ENCODE measurements at regions not wholly inside any gene's neighbourhood (a gene's known extent, or its start where the extent isn't known, plus 50 kb on each side); places are given as distances from the start of the nearest gene placed in this dataset.

DNA sequence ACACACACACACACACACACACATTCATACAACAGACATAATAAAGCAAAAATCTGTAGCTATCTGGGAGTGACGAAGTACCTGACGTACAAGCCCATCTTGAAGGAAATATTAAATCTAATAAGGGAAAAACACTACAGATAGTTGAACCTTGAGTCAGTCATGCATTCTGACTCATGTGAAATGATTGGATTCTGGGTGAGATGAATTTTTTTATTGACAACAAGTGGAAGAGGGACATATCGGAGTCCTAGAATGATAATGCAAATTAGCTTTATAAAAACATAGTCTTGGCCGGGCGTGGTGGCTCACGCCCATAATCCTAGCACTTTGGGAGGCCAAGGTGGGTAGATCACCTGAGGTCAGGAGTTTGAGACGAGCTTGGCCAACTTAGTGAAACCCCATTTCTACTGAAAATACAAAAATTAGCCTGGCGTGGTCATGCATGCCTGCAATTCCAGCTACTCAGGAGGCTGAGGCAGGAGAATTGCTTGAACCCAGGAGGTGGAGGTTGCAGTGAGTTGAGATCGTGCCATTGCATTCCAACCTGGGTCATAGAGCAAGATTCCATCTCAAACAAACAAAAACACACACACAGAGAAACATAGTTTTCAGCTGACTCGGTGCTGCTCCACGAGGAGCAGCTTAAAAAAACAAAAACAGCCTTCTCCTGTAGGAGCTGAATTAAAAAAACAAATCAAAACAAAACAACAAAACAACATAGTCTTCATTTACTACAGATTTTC is 154.4 kb upstream of the MKLN1 start:
- peak; percentile 56 for DNase-seq (ENCODE audit: low read depth)

DNA sequence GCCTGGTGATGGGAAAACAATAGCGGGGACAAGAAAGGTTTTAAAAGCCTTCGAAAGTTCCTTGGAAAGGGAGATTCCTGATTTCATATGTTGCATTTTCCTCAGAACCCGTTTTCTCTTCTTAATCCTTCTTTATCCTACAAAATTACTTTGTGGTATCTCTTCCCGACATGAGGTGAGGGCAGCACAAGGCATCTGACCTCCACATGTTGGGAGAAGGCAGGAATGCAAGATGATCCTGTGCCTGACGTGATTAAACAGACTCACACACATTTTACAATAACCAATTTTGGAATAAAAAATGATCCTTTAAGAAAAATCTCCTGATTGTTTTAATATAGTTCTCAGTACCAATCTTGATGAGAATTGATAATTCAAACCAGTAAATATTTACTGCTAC is 153.3 kb upstream of the MKLN1 start:
- no peak for DNase-seq (ENCODE audit: low read depth)

DNA sequence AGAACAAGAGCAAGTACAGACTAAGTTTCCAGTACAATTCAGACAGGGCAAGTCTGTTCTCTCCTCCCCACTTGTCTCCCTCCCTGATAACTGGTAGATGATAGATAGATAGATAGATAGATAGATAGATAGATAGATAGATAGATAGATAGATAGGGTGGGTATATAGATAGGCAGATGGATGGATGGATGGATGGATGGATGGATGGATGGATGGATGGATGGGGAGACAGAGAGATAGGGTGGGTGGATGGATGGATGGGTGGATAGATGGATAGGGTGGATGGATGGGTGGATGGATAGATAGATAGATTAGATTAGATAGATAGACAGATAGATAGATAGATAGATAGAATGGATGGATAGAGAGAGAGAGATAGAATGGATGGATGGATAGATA is 152.8 kb upstream of the MKLN1 start:
- DNase-seq (ENCODE audit: low read depth): no peak

DNA sequence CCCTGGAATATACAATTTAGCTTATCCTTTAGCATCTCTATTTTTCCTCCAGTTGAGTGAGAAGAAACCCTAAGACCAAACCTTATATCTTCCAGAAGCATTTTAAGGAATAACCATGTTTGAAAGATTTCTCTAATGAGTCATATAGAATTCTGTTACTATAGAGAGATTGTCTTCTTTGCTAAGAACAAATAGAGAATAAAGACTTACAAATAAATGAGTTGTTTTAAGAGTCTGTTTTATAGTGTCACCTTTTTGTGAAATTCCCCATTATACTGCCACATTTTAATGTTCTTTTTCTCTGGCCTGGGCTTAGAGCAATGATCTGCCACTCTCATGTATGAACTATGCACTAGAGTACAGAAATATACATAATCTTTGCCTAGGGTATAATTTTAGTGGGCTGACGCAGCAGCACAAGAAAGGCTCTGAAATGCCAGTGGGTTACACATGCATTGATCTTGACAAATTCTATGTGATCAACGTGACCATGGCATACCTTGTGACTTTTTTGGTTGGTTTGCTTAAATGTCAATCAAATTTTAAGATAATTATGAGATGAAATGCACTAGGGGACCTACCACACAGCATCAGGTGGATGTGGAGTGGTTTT is 145.1 kb upstream of the MKLN1 start:
- DNase-seq (ENCODE audit: low read depth): no peak

DNA sequence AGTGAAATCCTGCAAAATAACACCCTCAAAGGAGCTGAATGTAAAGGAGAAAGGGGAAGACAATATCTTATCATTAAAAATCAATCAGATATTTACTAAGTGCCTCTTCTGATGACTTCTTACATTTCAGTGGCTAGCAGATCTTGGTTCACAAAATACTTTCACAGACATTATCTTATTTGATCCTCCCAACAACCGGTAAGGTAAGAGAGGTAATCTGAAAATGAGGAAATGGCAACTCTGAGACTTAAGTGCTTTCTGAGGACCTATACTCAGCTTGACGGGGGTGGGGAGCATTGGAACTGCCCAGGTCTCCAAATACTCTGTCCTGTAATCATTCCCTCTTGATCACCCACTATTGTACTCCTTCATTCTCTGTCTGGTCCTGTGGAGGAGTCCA is 144.6 kb upstream of the MKLN1 start:
- no peak for DNase-seq (ENCODE audit: low read depth)

DNA sequence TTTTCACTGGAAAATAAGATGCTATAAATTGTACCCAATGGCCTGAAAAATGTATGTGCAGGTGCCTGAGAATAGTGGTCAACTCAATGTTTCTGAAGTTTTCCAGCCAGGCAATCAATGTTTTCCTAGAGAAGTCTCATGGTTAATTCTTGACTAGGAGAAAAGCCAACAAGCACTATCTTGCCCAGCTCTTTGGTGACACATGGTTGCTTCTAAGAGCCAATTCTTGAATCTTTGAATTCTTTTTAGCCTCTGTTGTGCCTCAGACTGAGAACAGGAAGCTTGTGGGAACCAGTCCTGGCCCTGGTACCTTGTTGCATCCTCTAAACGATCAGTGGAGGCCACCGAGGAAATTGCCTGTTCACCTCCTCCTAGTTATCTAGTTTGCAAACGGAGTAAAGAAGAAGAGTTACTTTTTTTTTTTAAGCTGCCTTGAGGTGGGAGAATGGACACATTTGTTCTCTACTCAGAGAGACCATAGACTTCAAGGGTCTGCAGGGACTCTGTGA is 144.0 kb upstream of the MKLN1 start:
- DNase-seq (ENCODE audit: low read depth): no peak

DNA sequence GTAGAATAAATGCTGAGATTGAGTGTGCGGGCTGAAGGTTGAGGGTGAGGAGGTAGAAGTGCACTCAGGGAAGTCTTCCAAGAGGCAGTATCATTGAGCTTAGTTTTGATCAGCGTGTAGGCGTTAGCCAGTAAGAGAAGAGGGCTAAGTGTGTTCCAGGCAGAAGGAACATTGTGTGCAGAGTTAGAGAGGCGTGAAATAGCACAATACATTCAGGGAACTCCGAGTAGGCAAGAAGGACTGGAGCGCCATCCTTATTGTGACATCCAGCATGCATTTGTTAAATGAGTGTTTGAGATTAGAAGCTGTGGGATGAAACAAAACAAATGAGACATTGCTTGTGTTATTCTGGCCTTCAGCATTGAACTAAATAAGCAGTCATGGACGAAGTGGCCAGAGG is 140.9 kb upstream of the MKLN1 start:
- no peak for DNase-seq (ENCODE audit: low read depth)

DNA sequence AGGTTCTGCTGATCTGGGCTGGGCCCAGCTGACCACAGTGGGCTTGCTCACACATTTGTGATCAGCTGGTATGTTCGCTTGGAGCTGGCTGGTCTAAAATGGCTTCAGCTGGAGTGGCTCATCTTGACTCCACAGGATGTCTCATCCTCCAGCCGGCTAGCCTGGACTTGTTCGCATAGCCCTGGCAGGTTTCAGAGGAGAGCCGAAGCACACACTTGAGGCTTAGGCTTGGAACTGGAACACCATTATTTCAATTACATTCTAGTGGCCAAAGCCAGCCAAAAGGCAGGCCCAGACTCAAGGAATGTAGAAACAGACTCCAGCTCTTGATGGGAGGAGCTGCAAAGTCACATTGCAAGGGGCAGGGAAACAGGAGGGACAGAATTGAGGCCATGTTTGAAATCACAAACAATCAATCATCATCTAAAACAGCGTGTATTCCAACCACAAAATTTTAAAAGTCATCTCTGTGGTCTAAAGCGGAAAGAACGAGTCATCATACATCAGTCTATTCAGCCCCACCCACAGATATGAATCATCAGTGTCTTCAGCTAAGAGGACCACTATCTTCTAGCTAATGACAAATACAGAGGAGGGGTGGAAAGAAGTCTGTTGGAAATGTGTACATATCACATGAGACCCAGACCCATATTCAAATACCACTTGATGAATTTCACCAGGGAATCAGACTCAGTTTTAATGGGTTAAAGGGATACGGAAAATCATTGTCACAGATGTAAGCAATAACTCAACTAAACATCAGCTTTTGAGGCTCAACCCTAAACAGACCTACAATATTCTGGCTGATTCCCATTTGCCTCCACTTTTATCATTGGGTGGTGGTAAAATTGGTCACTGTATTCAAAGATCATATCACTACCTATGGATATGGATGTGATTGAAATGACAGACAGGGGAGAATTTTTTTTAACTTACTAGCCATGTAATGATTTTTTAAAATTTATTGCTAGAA is 139.0 kb upstream of the MKLN1 start:
- DNase-seq (ENCODE audit: low read depth): peak; percentile 99

DNA sequence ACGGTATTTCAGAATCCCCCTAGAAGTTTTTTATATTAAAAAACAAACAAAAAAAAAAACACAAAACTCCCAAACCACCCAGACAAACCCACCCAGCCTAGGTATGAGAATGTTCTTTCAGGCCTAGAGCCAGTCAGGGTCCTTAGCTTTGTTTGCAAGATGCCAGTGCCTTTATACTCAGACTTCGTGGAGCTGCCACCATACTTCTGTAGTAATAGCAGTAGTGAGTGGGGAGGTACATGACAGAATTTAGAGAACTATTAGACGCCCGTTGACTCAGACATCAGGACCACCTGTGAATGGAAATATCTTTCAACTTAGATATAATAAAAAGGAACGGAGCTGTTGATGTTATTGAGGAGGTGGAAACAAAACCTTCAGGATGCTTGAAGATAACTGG is 138.2 kb upstream of the MKLN1 start:
- DNase-seq (ENCODE audit: low read depth): no peak

DNA sequence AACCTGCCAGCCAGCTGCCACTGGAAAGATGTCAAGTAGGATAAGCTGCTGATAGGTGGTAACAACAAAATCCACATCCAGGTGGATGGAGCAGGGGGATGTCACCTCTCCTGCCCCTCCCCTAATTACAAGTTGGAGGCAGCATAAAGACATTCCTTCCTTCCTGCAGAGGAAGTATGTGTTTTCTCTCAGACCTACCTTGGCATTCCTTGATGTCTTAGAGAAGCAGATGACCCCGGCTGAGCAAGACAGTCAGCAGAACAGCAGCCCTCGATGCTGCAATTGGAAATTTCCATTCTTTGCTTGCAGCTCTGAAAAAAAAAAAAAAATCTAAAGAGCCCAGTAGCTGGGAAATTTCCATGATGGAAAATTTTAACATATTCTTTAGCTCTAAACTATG is 137.5 kb upstream of the MKLN1 start:
- no peak for DNase-seq (ENCODE audit: low read depth)

DNA sequence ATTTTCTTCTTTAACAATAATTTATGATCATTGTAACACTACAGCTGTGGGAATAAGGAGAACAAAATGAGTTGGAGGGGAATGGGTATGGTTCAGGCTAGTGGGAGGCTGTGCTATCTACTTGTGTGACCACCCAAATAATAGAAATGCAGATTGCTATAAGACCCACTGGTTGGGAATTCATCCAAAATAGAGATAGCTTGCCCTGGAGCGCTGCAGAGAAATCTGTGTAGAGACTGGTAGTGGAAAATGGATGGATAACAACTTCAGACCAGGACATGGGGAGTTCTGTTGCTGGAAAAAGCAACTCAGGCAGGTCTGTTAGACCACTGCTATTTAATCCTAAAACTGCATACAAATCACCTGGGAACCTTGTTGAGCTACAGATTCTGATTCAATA is 137.1 kb upstream of the MKLN1 start:
- no peak for DNase-seq (ENCODE audit: low read depth)

DNA sequence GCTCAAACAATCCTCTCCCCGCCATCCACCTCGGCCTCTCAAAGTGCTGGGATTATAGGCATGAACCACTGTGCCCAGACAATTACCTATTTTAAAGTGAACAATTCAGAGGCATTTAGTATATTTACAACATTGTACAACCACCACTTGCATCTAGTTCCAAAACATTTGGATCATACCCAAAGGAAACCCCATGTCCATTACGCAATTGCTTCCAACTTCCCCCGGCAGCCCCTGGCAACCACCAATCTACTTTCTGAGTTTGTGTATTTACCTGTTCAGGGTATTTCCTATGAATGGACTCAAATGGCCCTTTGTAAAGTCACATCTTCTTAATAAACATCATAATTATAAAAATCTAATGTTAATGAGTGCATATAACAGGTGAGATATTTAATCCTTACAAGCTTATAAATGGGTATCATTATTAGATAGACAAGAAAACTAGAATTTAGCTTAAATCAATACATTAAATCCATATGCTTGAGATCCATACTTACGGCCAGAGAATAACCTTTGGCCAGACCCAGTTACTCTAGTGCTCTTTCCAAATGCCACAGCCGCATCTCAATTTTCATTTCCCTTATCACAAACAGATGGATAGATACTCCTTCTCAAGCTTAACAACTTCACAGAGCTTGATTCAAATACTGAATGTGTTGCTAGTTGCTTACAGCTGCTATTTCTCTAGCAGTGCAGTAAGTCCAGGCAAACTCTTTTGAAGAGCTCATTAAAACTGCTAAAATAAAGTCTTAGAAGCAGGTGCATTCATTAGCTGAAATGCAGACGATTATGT is 133.4 kb upstream of the MKLN1 start:
- no peak for DNase-seq (ENCODE audit: low read depth)

DNA sequence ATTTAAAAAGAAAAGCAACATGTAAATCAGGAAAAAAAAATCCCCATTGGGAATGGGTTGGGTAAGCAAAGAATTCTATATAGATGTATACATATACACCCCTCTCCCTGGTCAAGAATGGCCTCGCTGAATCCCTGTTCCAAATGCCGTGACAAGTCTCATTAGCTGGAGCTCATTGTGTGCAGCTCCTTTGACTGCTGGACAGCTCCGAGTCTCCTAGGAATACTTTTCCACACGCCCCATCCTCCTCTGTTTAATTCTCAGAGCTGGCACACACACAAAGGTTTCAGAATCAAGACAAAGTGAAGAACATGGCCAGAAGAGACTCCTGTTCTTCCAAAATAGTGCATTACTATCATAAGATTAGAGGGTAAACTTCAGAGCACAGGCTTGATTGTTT is 130.9 kb upstream of the MKLN1 start:
- peak; percentile 49 for DNase-seq (ENCODE audit: low read depth)

DNA sequence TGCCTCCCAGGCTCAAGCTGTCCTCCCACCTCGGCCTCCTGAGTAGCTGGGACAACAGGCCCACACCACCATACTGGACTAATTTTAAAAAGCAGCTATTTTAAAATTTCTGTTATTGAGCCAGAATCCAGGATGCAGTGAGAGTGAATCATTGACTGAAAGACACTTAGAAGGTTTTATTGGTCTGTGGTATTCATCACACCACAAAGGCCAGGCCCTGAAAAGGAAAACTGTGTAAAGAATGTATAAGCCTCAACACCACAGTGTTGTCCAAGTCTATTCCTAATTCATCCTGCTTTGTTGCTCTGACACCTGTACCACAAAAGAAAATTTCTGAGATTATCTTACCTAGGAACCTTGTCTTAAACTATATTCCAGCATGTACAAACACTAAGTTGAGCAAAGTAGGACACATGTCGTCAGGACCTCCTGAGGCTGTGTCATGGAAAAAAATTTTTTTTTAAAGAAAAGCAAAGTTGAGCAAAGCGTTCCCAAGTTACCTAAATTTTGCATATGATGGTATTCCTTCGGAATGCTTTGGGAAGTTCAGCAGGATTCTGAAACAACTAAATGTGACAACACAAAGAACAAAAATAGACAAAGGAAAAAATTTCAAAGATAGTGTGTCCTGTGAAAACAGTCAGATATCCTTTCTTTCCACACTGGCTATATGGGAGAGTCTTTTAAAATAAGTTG is 129.6 kb upstream of the MKLN1 start:
- peak; percentile 86 for DNase-seq (ENCODE audit: low read depth)

DNA sequence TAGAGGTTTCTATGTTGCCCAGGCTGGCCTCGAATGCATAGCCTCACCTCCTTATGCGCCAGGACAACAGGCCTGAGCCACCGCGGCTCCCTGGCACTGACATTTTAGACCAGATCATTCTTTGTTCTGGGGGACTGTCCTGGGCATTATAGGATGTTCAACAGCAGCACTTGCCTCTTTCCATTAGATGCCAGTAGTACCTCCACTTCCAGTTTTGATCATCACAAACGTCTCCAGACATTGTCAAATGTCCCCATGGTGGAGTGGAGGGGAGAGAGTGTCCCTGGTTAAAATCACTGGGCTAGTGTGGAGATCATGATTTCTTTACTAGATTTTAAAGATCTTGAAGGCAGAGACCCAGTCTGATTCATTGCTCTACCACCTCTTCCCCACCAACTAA is 125.2 kb upstream of the MKLN1 start:
- peak; percentile 60 for DNase-seq (ENCODE audit: low read depth)

DNA sequence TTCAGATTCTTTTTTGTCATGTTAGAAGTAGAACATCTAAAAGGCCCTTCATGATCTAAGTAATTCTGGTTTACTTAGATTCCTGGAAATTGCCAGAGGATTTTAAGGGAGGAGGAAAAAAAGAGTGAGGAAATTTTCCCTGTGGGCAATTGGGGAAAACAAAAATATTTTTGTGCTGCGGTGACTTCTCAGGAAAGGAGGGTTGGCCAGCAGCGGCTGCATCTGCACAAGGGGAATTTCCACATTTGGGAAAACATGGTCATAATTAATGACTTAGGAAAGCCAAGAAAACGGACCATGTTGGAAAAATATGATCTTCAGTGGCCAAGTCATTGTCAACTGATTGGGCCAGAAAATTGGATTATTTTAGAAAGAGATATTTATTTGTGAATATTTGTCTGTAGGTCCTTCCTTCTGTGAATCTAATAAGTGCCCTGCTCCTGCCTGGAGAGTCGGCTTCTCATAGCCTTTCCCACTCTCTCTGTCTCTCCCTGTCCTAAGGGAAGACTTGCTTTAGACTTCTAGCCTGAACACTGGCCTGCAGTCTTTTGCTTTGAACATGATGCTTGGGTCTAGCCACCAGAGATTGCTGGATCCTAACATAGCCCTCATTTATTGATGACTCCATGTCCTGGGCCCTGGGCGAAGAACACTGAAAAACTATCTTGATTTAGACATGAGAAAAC is 124.2 kb upstream of the MKLN1 start:
- no peak for DNase-seq (ENCODE audit: low read depth)

DNA sequence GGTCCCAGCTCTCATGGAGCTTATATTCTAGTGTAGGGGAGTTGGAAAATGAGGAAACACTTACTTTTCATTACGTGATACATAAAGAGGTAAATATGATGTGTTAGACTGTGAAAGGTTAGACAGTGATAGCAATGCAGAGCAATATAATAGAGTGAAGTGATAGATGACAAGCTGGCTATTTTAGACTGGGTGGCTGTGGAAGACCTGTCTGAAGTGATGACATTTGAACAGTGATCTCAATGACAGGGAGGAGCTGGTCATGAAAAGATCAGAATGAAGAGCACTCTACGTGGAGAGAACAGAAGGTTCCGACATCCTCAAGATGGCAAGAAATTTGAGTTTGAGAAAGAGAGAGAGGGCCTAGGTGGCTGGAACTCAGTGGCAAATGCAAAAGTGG is 118.9 kb upstream of the MKLN1 start:
- no peak for DNase-seq (ENCODE audit: low read depth)

DNA sequence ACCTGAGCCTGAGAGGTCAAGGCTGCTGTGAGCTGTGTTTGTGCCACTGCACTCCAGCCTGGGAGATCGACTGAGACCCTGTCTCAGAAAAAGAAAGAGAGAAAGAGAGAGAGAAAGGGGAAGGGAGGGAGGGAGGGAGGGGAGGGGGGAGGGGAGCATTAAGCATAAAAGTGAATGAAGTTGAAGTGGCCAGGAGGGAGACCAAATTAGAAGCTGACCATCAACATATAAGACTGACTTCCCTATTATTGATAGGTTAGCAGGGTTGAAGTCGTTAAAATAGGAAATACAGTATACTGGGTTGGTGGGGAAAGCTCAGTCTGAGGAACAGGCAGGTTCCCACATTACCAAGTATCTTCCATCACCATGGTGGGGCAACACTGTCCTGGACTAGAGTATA is 117.1 kb upstream of the MKLN1 start:
- DNase-seq (ENCODE audit: low read depth): no peak

DNA sequence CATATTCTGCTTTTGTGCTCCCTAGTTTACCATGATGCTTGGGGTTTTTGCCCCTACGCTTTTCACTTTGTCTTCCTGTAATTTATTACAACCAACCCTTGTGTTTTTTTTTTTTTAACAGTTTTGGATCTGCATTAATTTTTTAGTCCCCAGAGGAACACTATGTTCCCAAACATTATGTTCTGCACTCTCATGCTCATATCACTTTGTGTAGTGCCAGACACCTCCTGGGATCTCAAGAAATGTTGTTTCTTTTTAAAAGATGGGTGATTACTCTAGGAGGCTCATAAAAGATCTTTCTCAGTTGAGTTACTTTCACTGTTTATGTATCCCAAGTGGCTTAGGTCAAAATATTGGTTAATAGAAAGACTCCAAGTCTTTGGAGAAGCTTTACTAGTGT is 116.2 kb upstream of the MKLN1 start:
- no peak for DNase-seq (ENCODE audit: low read depth)

DNA sequence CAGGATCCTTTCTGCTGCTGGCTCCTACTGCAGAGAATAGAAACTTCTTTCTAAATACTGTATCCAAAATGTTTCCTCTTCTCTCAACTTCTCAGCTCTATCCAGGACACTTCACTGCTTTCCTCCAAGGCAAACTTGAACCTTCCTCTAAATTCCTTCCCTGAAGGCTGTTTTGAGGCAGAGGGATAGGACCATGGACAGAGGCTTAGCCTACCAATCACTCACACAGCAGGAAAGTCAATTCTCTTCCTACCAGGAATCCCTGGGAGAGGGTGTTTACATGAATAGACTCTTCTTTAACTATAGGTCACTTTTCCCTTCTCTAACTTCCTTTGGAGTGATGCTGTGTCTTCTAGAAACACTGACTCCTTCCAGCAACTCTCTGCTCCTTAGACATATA is 115.6 kb upstream of the MKLN1 start:
- DNase-seq (ENCODE audit: low read depth): no peak
